Left lung (tissue), 4 donors: ENCODE measurements at regions not wholly inside any gene's neighbourhood (a gene's known extent, or its start where the extent isn't known, plus 50 kb on each side); places are given as distances from the start of the nearest gene placed in this dataset.

Experiments
- ATAC-seq: fragments of 200-7000 bp; cut with Tn5 transposase; one replicate; pipeline ENCODE4 v1.9.1; 2020; ENCODE audit warnings: moderate library complexity
- DNase-seq, 4 donors: peaks; one replicate each; pipeline ENCODE4 v3.0.0-alpha.2; 2013 to 2020
- H3K27ac ChIP-seq, 2 donors: fragments of 200-600 bp; sonication (generic) in 1 of 2; one replicate each; pipeline versions ENCODE4 v1.5.0 to v1.8.0; 2020 to 2021
- H3K27me3 ChIP-seq, 2 donors: fragments of 200-600 bp; sonication (generic) in 1 of 2; one replicate each; pipeline versions ENCODE4 v1.5.0 to v1.8.0; 2020 to 2021
- H3K36me3 ChIP-seq, 2 donors: fragments of 200-600 bp; sonication (generic) in 1 of 2; one replicate each; pipeline versions ENCODE4 v1.5.0 to v1.8.0; 2020 to 2021
- H3K4me1 ChIP-seq, 2 donors: fragments of 200-600 bp; one replicate each; pipeline ENCODE4 v1.8.0; 2021
- H3K4me3 ChIP-seq, 2 donors: fragments of 200-600 bp; sonication (generic) in 1 of 2; one replicate each; pipeline versions ENCODE4 v1.5.0 to v1.8.0; 2020 to 2021; ENCODE audit warnings: mild to moderate bottlenecking in 1 of 2
- H3K9me3 ChIP-seq, 2 donors: fragments of 200-600 bp; sonication (generic) in 1 of 2; one replicate each; pipeline versions ENCODE4 v1.5.0 to v1.8.0; 2020 to 2021
- intact Hi-C, 2 donors: fragments of 100-400 bp; cut with DNase I; formaldehyde crosslinking; loops; one replicate each; pipeline versions ENCODE4 v1.11.2 to v1.14.2; 2022
- TF ChIP-seq, protein P1 (sequence below), 2 donors: fragments of 200-600 bp; sonication (generic) in 1 of 2; IDR thresholded peaks; one replicate each; pipeline versions ENCODE4 v1.5.0 to v1.8.0; 2021; ENCODE audit warnings: antibody characterized with exemption in 2 of 2
- donor health status: DM: no; HTN: yes; CAD: no.
- donor health status: DM: no; HTN: no; CAD: no.

DNA sequence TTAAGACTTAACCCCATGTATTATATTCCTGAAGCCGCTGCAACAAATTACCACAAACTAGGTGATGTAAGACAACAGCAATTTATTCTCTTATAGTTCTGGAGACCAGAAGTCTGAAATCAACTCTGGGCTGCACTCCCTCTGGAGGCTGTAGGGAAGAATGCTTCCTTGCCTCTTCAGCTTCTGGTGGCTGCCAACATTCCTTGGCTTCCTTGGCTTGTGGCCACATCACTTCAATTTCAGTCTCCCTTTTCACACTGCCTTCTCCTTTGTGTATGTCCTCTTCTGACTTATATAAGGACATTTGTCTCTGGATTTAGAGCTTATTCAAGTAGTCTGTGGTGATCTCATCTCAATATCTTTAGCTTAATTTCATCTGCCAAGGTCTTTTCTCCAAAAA is 141.6 kb downstream of the DHX35 start:
- no peak for DNase-seq
- peaks cover 0 to 23% of the 10 kb centered on the region in 2 donors for H3K27me3 ChIP-seq
- ATAC-seq, result no peak
- intact Hi-C loops, result no loop called here
- H3K27ac ChIP-seq, result no peak overlapping the region
- TF ChIP-seq, protein P1, sequence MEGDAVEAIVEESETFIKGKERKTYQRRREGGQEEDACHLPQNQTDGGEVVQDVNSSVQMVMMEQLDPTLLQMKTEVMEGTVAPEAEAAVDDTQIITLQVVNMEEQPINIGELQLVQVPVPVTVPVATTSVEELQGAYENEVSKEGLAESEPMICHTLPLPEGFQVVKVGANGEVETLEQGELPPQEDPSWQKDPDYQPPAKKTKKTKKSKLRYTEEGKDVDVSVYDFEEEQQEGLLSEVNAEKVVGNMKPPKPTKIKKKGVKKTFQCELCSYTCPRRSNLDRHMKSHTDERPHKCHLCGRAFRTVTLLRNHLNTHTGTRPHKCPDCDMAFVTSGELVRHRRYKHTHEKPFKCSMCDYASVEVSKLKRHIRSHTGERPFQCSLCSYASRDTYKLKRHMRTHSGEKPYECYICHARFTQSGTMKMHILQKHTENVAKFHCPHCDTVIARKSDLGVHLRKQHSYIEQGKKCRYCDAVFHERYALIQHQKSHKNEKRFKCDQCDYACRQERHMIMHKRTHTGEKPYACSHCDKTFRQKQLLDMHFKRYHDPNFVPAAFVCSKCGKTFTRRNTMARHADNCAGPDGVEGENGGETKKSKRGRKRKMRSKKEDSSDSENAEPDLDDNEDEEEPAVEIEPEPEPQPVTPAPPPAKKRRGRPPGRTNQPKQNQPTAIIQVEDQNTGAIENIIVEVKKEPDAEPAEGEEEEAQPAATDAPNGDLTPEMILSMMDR (IDR thresholded peaks at IDR 0.05), result no peak
- H3K9me3 ChIP-seq, result peaks cover 0 to 2% of the 10 kb centered on the region in 2 donors
- no peaks in the 10 kb centered on the region for H3K36me3 ChIP-seq
- H3K4me1 ChIP-seq, result no peaks in the 10 kb centered on the region
- H3K4me3 ChIP-seq, result no peak overlapping the region

DNA sequence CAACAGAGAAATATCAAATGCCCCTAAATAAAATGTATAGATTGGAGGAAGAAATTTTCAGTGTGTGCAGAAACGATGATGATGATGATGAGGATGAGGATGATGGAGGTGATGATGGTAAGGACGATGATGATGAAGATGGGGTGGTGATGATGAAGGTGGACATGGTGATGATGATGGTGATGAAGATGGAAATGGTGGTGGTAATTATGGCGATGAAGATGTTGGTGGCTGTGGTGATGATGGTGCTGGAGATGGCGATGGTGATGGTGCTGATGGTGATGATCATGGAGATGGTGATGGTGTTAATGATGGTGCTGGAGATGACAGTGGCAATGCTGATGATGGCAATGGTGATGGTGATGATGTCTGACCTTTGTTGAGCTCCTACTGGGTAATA is 141.2 kb downstream of the DHX35 start:
- TF ChIP-seq, protein P1 (IDR thresholded peaks at IDR 0.05), result no peak
- no peak for DNase-seq
- no peaks in the 10 kb centered on the region for H3K4me1 ChIP-seq
- intact Hi-C loops, result no loop called here
- H3K4me3 ChIP-seq, result no peak overlapping the region
- no peak for ATAC-seq
- H3K27me3 ChIP-seq, result peaks cover 0 to 19% of the 10 kb centered on the region in 2 donors
- no peaks in the 10 kb centered on the region for H3K36me3 ChIP-seq
- H3K27ac ChIP-seq, result no peak overlapping the region
- H3K9me3 ChIP-seq, result peaks cover 0 to 2% of the 10 kb centered on the region in 2 donors

DNA sequence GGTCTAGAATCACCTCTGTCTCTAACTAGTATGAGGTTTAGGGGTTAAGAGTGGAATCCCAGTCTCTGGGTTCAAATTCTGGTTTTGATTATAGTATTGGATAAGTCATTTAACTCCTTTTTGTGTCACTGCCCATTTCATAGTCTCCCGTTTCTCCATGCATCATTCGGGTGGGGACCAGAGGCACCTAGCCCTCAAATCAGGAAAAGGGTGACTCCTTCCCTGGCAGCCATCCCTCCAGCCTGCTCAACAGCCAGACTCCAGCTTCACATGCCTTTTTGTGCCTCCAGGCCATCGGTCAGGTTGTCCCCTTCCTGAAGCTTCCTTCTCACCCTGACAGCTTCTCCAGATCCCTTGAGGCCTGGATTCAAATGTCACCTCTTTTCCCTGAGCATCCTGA is 139.8 kb downstream of the DHX35 start:
- TF ChIP-seq, protein P1 (IDR thresholded peaks at IDR 0.05), result no peak
- Histone ChIP-seq H3K27ac (no peak overlapping the region), H3K4me3 (no peak overlapping the region), H3K9me3 (peaks cover 0 to 2% of the 10 kb centered on the region in 2 donors), H3K4me1 (no peaks in the 10 kb centered on the region), H3K36me3 (no peaks in the 10 kb centered on the region), H3K27me3 (peaks cover 0 to 6% of the 10 kb centered on the region in 2 donors)
- intact Hi-C loops, result no loop called here
- DNase-seq (no peak), ATAC-seq (no peak)

DNA sequence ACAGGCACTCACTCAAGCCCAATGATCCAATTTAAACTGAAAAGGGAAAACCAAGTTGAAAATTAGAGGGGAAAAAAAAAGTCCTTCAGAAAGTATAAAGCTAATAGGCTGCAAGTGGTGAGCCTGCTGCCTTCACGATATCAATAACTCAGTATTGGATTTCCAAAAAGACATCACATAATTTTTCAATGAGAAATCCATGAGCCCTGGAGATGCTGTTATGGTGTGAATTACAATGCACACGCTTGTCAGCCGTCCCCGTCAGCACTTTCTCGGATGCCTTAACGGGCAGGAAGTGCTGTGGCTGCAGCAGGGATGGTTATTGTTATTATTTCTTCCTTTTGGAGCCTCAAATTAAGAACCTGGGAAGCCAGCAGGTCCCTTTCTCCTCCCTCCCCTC is 138.5 kb downstream of the DHX35 start:
- Histone ChIP-seq H3K9me3 (peaks cover 0 to 2% of the 10 kb centered on the region in 2 donors), H3K4me3 (no peak overlapping the region), H3K27me3 (peaks cover 0 to 6% of the 10 kb centered on the region in 2 donors), H3K27ac (no peak overlapping the region), H3K4me1 (no peaks in the 10 kb centered on the region), H3K36me3 (no peaks in the 10 kb centered on the region)
- TF ChIP-seq, protein P1 (IDR thresholded peaks at IDR 0.05), result no peak
- intact Hi-C loops, result no loop called here
- ATAC-seq (no peak), DNase-seq (no peak)

DNA sequence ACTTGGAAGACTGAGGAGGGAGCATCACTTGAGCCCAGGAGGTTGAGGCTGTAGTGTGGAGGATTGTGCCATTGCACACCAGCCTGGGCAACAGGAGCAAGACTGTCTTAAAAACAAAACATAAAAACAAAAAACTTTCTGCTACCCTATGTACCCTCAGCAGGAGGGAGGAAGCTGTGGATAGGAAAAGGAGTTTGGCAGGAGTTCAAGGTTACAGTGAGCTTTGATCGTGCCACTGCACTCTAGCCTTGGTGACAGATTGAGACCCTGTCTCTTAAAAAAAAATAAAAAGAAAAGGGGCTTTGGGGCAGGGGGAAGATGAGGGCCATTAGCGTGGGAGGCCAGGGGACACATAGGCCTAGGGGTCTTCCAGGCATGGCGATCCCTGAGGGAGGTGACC is 135.7 kb downstream of the DHX35 start:
- DNase-seq, result no peak
- intact Hi-C loops, result no loop called here
- no peak overlapping the region for H3K27ac ChIP-seq
- peaks cover 0 to 6% of the 10 kb centered on the region in 2 donors for H3K27me3 ChIP-seq
- H3K9me3 ChIP-seq, result no peaks in the 10 kb centered on the region
- TF ChIP-seq, protein P1 (IDR thresholded peaks at IDR 0.05), result no peak
- ATAC-seq, result no peak
- no peaks in the 10 kb centered on the region for H3K4me1 ChIP-seq
- H3K36me3 ChIP-seq, result no peaks in the 10 kb centered on the region
- H3K4me3 ChIP-seq, result no peak overlapping the region
